Loucy (cell line): ENCODE measurements at regions not wholly inside any gene's neighbourhood (a gene's known extent, or its start where the extent isn't known, plus 50 kb on each side); places are given as distances from the start of the nearest gene placed in this dataset.

ENCODE experiments used
- EZH2phosphoT487 ChIP-seq: fragments of 200-600 bp; IDR thresholded peaks from 2 replicates; pipeline ENCODE4 v1.6.1; 2018; ENCODE audit warnings: antibody characterized with exemption, mild to moderate bottlenecking, moderate library complexity, borderline replicate concordance
- TF ChIP-seq, protein P1 (sequence below): fragments of 200-600 bp; sonication (generic); conservative IDR thresholded peaks from 2 replicates; pipeline ENCODE4 v1.5.1; 2014; ENCODE audit warnings: mild to moderate bottlenecking, antibody characterized with exemption, low read length

DNA sequence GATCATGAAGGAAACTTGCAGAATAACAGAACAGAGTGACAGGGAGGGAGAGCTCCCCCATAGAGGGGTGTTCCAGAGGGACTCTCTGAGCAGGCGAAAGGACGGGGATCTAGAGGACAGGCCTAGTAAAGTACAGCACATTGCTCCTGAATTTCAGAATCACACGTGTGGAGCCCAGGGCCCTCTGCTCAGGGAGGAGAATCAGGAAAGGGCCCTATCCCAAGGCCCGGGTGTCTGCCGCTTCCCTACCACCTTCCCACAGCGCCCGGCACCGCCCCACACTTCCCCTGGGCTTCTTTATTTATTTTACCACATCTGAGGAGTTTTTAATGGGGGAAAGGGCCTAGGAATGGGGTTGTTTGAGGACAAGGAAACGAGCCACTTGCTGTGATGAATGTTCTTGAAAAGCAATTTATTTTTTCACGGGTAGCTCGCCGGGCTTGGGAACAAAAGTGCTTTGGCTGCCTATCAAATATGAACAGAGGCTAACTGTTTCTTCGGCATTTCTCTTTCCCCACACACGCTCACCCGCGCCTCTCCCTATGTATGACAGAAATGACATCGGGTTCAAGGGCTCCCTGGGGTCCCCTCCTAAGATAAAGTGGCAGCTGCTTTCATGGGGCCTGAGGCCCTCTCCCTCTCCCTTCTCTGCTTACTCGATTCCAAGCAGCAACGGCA, 79.3 kb upstream of the GLI2 start:
- TF ChIP-seq, protein P1, sequence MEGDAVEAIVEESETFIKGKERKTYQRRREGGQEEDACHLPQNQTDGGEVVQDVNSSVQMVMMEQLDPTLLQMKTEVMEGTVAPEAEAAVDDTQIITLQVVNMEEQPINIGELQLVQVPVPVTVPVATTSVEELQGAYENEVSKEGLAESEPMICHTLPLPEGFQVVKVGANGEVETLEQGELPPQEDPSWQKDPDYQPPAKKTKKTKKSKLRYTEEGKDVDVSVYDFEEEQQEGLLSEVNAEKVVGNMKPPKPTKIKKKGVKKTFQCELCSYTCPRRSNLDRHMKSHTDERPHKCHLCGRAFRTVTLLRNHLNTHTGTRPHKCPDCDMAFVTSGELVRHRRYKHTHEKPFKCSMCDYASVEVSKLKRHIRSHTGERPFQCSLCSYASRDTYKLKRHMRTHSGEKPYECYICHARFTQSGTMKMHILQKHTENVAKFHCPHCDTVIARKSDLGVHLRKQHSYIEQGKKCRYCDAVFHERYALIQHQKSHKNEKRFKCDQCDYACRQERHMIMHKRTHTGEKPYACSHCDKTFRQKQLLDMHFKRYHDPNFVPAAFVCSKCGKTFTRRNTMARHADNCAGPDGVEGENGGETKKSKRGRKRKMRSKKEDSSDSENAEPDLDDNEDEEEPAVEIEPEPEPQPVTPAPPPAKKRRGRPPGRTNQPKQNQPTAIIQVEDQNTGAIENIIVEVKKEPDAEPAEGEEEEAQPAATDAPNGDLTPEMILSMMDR: no peak
- TF ChIP-seq EZH2phosphoT487: no peak
